ENCODE measurements at regions not wholly inside any gene's neighbourhood (a gene's known extent, or its start where the extent isn't known, plus 50 kb on each side); places are given as distances from the start of the nearest gene placed in this dataset.

DNA sequence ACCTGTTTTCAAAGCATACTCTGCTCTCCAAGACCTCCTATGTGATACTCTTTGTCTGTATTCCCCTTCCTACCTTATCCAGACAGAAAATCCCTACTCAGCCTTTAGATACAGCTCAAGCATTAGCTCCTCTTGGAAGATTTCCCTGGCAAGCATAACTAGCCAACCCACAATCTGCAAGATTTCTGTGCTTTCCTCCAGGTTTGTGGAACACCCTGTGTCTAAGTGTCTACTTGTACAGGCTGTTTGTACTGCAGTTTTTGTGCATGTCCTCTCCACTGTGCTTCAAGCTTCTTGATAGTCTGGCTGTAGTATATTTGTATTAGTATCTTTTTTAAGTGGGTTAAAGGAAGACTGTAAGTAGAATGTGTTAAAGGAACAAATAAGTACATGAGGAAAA lies 203.7 kb downstream of the RFC3 start:
- no peak for TF ChIP-seq EZH2 (IDR thresholded peaks at IDR 0.05; ENCODE audit: borderline replicate concordance, low read depth, low read length, severe bottlenecking)
- TF ChIP-seq, protein P1, sequence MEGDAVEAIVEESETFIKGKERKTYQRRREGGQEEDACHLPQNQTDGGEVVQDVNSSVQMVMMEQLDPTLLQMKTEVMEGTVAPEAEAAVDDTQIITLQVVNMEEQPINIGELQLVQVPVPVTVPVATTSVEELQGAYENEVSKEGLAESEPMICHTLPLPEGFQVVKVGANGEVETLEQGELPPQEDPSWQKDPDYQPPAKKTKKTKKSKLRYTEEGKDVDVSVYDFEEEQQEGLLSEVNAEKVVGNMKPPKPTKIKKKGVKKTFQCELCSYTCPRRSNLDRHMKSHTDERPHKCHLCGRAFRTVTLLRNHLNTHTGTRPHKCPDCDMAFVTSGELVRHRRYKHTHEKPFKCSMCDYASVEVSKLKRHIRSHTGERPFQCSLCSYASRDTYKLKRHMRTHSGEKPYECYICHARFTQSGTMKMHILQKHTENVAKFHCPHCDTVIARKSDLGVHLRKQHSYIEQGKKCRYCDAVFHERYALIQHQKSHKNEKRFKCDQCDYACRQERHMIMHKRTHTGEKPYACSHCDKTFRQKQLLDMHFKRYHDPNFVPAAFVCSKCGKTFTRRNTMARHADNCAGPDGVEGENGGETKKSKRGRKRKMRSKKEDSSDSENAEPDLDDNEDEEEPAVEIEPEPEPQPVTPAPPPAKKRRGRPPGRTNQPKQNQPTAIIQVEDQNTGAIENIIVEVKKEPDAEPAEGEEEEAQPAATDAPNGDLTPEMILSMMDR (IDR thresholded peaks at IDR 0.05; ENCODE audit: borderline replicate concordance, extremely low read depth, low read length, poor library complexity, severe bottlenecking), result no peak

Data from DND-41 (cell line).